ENCODE measurements at regions not wholly inside any gene's neighbourhood (a gene's known extent, or its start where the extent isn't known, plus 50 kb on each side); places are given as distances from the start of the nearest gene placed in this dataset.

DNA sequence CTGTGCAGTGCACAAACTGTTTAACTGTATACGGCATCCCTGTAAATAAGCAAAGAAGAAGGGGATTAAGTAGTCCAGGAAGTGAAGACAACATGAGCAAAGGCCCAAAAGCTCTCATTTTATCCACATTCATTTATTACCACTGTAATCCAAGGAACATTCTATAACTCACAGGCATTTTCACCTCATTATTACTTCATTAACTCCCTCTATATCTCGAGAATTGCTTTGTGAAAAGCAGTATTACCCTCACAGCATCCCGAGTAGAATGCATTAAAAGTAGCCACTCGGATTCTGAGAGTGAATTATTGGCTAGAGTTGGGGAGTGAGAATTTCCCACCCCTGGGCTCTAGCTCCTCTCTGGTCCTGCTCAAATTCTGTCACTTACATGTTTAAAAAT, 51.0 kb upstream of the CHCHD3 start:
- Histone ChIP-seq H3K4me3 (ENCODE audit: low read length) (no peak overlapping the region), H3K9me3 (ENCODE audit: low read length) (peaks cover 8% of the 10 kb centered on the region), H3K4me2 (ENCODE audit: low read length) (no peak overlapping the region), H3K9me2 (ENCODE audit: insufficient read depth, low read length) (no peaks in the 10 kb centered on the region), H3K36me3 (ENCODE audit: insufficient read depth, low read length) (no peaks in the 10 kb centered on the region), H3K27me3 (ENCODE audit: insufficient read depth, low read depth, low read length) (no peaks in the 10 kb centered on the region), H3F3A (ENCODE audit: insufficient read depth, low read length, poor library complexity, severe bottlenecking) (no peaks in the 10 kb centered on the region), H3K27ac (ENCODE audit: low read length) (no peak overlapping the region), H4K20me1 (ENCODE audit: insufficient read depth) (no peaks in the 10 kb centered on the region), H3K9ac (ENCODE audit: low read length) (no peak overlapping the region), H3K79me2 (replicated peaks; ENCODE audit: insufficient read depth, low read length) (no peaks in the 10 kb centered on the region), H2AFZ (ENCODE audit: low read depth, low read length) (no peak overlapping the region)
- TF ChIP-seq TAF1 (IDR thresholded peaks at IDR 0.05; ENCODE audit: low read depth) (no peak), SMC3 (conservative IDR thresholded peaks at IDR 0.05; ENCODE audit: poor library complexity) (no peak), EZH2 (IDR thresholded peaks at IDR 0.05; ENCODE audit: borderline replicate concordance, insufficient read depth, low read length, poor library complexity, severe bottlenecking) (no peak), CTCF (IDR thresholded peaks at IDR 0.05; ENCODE audit: poor library complexity, severe bottlenecking) (no peak), RAD21 (conservative IDR thresholded peaks at IDR 0.05) (no peak), POLR2AphosphoS5 (IDR thresholded peaks at IDR 0.05) (no peak), EP300 (conservative IDR thresholded peaks at IDR 0.05; ENCODE audit: poor library complexity, severe bottlenecking) (no peak), MXI1 (conservative IDR thresholded peaks at IDR 0.05; ENCODE audit: poor library complexity, severe bottlenecking) (no peak), REST (IDR thresholded peaks at IDR 0.05; ENCODE audit: borderline replicate concordance) (no peak)

- H3K36me3 ChIP-seq (ENCODE audit: insufficient read depth, low read length): no peaks in the 10 kb centered on the region
- H3K4me2 ChIP-seq (ENCODE audit: low read length): no peak overlapping the region
- H3K4me3 ChIP-seq (ENCODE audit: low read length): no peak overlapping the region
- no peak overlapping the region for H3K9ac ChIP-seq (ENCODE audit: low read length)
- H3K27me3 ChIP-seq (ENCODE audit: insufficient read depth, low read depth, low read length): no peaks in the 10 kb centered on the region
- H3K9me3 ChIP-seq (ENCODE audit: low read length): peaks cover 8% of the 10 kb centered on the region
- no peaks in the 10 kb centered on the region for H4K20me1 ChIP-seq (ENCODE audit: insufficient read depth)
- no peak overlapping the region for H2AFZ ChIP-seq (ENCODE audit: low read depth, low read length)
- H3K79me2 ChIP-seq (replicated peaks; ENCODE audit: insufficient read depth, low read length): no peaks in the 10 kb centered on the region
- H3K27ac ChIP-seq (ENCODE audit: low read length): no peak overlapping the region
- no peaks in the 10 kb centered on the region for H3K9me2 ChIP-seq (ENCODE audit: insufficient read depth, low read length)
- TF ChIP-seq RAD21 (conservative IDR thresholded peaks at IDR 0.05) (no peak), CTCF (IDR thresholded peaks at IDR 0.05; ENCODE audit: poor library complexity, severe bottlenecking) (no peak), MXI1 (conservative IDR thresholded peaks at IDR 0.05; ENCODE audit: poor library complexity, severe bottlenecking) (no peak), SMC3 (conservative IDR thresholded peaks at IDR 0.05; ENCODE audit: poor library complexity) (no peak), POLR2AphosphoS5 (IDR thresholded peaks at IDR 0.05) (no peak), REST (IDR thresholded peaks at IDR 0.05; ENCODE audit: borderline replicate concordance) (no peak), EP300 (conservative IDR thresholded peaks at IDR 0.05; ENCODE audit: poor library complexity, severe bottlenecking) (no peak), TAF1 (IDR thresholded peaks at IDR 0.05; ENCODE audit: low read depth) (no peak), EZH2 (IDR thresholded peaks at IDR 0.05; ENCODE audit: borderline replicate concordance, insufficient read depth, low read length, poor library complexity, severe bottlenecking) (no peak)
- no peaks in the 10 kb centered on the region for H3F3A ChIP-seq (ENCODE audit: insufficient read depth, low read length, poor library complexity, severe bottlenecking)
These were observed 52.9 kb upstream of the CHCHD3 start for GRCh38 chr7:133134810-133135209.

All from neural cell (in vitro differentiated cells).